ENCODE measurements at regions not wholly inside any gene's neighbourhood (a gene's known extent, or its start where the extent isn't known, plus 50 kb on each side); places are given as distances from the start of the nearest gene placed in this dataset.

GRCh38 chr2:217438136-217438535 lies 564.7 kb downstream of the TNS1 start:
- no peak for TF ChIP-seq CTCF (IDR thresholded peaks at IDR 0.05; ENCODE audit: insufficient read depth, missing control alignments)
- FAIRE-seq: no peak

GRCh38 chr2:217437290-217437870 lies 565.4 kb downstream of the TNS1 start:
- FAIRE-seq (no peak), DNase-seq (ENCODE audit: insufficient read length, low spot score) (no peak)
- TF ChIP-seq CTCF (IDR thresholded peaks at IDR 0.05; ENCODE audit: insufficient read depth, missing control alignments): no peak

More at GRCh38 chr2:217438136-217438535, 564.7 kb downstream of the TNS1 start:
- no peak for DNase-seq (ENCODE audit: insufficient read length, low spot score)

- FAIRE-seq (no peak), DNase-seq (ENCODE audit: insufficient read length, low spot score) (no peak)
- no peak for TF ChIP-seq CTCF (IDR thresholded peaks at IDR 0.05; ENCODE audit: insufficient read depth, missing control alignments)
Observed at GRCh38 chr2:217436386-217436785, 566.4 kb downstream of the TNS1 start.

GRCh38 chr2:217434180-217434975 lies 568.4 kb downstream of the TNS1 start:
- DNase-seq (ENCODE audit: insufficient read length, low spot score) (peak; percentile 56), FAIRE-seq (peak; percentile 16)
- no peak for TF ChIP-seq CTCF (IDR thresholded peaks at IDR 0.05; ENCODE audit: insufficient read depth, missing control alignments)

- FAIRE-seq (no peak), DNase-seq (ENCODE audit: insufficient read length, low spot score) (no peak)
- no peak for TF ChIP-seq CTCF (IDR thresholded peaks at IDR 0.05; ENCODE audit: insufficient read depth, missing control alignments)
Observed at GRCh38 chr2:217433522-217433921, 569.3 kb downstream of the TNS1 start.

GRCh38 chr2:217431577-217432269 lies 571.1 kb downstream of the TNS1 start:
- FAIRE-seq: no peak
- DNase-seq (ENCODE audit: insufficient read length, low spot score): no peak
- no peak for TF ChIP-seq CTCF (IDR thresholded peaks at IDR 0.05; ENCODE audit: insufficient read depth, missing control alignments)
